Coronary artery (tissue), 2 donors: ENCODE measurements at regions not wholly inside any gene's neighbourhood (a gene's known extent, or its start where the extent isn't known, plus 50 kb on each side); places are given as distances from the start of the nearest gene placed in this dataset.

Experiments used
- DNase-seq: peaks from one replicate; pipeline ENCODE4 v3.0.0-alpha.2; 2017; ENCODE audit warnings: low spot score
- H3K27ac ChIP-seq, 2 donors: fragments of 200-600 bp; sonication (generic); one replicate each; pipeline ENCODE4 v1.5.1; 2016 to 2019
- H3K4me3 ChIP-seq: fragments of 200-600 bp; sonication (generic); 2 replicates; pipeline ENCODE4 v1.5.1; 2016; ENCODE audit warnings: mild to moderate bottlenecking, moderate library complexity
- TF ChIP-seq, protein P1 (sequence below): fragments of 200-600 bp; sonication (generic); IDR thresholded peaks from one replicate; pipeline ENCODE4 v1.5.1; 2019; ENCODE audit warnings: antibody characterized with exemption

DNA sequence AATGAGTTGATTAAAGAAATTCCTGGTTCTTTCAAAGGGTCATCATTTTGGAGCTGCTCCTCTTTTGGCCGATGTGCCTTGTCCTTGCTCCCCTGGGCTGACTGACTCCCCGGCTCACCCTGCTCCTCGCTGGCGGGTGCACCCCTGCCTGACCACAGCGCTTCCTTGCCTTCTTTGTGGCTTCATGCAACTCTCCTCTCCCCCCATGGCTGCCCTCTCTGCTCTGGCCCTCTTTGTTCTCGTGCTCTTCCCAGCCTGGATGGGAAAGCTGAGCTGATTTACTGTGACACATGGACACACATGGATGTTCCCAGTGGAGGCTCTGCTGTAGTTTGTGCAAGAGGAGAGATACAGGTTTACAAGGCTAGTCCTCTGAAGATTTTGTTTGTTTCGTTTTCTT lies 234.6 kb downstream of the HAUS1 start:
- no peak overlapping the region for H3K4me3 ChIP-seq
- DNase-seq: no peak
- TF ChIP-seq, protein P1, sequence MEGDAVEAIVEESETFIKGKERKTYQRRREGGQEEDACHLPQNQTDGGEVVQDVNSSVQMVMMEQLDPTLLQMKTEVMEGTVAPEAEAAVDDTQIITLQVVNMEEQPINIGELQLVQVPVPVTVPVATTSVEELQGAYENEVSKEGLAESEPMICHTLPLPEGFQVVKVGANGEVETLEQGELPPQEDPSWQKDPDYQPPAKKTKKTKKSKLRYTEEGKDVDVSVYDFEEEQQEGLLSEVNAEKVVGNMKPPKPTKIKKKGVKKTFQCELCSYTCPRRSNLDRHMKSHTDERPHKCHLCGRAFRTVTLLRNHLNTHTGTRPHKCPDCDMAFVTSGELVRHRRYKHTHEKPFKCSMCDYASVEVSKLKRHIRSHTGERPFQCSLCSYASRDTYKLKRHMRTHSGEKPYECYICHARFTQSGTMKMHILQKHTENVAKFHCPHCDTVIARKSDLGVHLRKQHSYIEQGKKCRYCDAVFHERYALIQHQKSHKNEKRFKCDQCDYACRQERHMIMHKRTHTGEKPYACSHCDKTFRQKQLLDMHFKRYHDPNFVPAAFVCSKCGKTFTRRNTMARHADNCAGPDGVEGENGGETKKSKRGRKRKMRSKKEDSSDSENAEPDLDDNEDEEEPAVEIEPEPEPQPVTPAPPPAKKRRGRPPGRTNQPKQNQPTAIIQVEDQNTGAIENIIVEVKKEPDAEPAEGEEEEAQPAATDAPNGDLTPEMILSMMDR: no peak
- no peak overlapping the region for H3K27ac ChIP-seq

DNA sequence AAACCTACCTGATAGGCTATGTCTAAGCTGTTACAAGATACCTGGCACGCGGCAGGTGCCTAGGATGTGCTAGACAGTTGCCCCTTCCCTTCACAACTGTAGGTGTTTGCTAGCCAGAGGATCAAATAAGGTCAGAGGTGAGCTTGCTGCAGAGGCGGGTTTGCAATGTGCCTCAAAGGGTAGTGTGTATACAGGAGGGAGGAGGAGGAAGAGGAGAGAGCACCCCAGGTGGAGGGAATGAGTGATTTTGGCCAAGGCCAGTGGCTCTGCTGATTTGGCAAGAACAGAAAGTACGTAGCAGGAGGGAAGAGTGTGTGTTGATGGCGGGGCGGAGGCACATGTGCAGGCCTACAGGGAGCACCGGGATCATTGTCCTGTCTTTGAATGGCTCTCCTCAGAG lies 236.5 kb downstream of the HAUS1 start:
- no peak for DNase-seq
- Histone ChIP-seq H3K27ac (no peak overlapping the region), H3K4me3 (no peak overlapping the region)
- TF ChIP-seq, protein P1: no peak

DNA sequence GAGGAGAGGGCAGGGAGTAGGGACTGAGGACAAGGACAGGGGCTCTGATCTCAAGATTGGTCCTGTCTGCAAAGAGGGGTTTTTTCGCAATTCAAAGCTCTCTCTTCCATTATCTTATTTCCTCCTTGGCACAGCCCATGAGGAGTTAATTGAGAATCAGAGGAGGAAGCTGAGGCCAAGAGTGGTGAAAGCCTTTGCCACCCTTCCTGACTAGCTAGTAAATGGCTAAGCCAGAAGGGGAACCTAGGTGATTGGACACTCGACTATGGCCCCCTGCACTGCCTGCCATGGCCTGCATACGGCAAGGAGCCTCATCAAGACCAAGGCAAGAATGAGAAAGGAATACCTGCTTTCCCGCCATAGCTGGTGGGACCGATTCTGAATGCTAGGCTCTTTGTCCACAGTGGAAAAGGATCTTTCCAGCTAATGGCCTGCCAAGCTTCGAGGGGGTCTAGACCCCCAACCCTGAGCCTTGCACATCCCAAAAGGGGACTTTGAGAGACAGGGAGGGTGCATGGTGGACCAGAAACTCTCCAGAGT lies 237.9 kb downstream of the HAUS1 start:
- no peak overlapping the region for H3K4me3 ChIP-seq
- H3K27ac ChIP-seq: no peak overlapping the region
- TF ChIP-seq, protein P1: no peak
- DNase-seq: no peak

DNA sequence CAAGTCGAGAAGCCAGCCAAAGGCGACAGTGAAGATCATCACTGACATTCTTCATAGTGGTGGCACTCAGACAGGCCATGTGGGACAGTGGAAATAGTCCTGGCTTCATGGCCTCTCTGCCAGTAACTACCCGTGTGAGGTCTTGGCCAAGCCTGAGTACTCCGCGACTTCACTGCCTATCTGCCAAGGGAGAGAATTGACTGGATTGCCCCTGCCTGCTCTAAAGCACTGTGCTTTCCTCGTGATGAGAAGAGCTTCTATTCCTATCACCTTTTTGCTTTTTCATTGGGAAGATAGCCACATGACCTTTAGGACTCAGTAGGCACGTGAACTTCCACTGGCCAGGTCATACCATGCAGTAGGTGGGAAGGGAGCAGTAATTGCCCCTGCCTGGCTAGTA lies 239.3 kb downstream of the HAUS1 start:
- no peak for DNase-seq
- TF ChIP-seq, protein P1: no peak
- H3K27ac ChIP-seq: no peak overlapping the region
- H3K4me3 ChIP-seq: no peak overlapping the region

DNA sequence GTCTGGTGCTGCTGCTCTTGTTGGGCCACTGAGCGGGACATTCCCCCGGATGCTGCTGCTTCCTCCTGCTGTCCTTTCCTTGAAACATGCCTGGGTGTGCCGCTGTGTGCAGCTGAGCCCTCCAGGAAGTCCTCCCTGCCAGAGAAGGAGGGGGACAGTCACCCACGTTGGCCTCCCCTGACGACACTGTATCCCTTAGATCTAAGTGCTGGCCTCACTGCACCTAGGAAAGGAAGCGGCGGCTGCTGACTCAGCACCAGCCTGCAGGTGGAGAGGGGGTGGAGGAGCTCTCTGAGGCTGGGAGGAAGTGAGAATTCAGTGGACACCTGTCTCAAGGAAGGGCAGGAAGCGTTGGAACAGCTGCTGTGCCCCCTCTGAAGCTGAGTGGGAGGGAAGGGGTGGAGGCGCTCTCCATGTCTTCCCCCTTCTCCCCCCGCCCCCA lies 239.8 kb downstream of the HAUS1 start:
- DNase-seq: no peak
- no peak overlapping the region for H3K4me3 ChIP-seq
- TF ChIP-seq, protein P1: no peak
- no peak overlapping the region for H3K27ac ChIP-seq

DNA sequence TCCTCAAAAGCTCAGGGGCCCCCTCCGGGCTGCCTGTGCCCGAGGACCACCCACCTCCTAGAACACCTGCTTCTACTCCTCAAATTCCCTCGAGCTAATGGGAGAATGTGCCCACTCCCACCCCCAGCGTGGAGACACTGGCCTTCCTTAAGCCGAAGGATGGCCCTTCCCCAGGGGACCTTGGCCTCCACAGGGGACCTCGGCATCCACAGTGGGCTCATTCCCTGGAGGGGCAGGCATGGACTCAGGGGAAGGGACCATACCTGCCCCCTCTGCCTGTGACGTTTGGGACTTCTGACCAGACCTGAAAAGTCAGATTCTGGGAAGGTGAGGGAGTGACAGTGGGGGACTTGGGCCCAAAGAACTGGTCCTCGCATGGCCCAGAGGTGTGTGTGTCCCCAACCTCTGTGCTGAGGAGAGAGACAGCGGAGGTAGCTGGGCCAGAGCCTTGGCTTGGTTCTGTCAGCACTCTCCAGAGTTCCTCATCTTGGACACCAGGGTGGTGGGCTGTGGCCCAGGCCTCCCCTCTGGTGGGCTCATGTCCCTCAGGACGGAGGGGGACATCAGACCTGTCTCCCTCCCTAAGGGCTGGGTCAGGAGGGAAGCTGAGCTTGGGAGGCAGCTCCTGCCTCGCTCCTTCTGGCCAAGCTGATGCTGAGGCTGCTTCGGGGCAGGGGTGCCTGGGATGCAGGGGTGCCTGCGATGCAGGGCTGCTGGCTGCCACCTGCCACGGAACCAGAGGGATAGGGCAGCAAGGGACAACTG lies 240.4 kb downstream of the HAUS1 start:
- no peak for DNase-seq
- Histone ChIP-seq H3K4me3 (no peak overlapping the region), H3K27ac (no peak overlapping the region)
- TF ChIP-seq, protein P1: no peak

DNA sequence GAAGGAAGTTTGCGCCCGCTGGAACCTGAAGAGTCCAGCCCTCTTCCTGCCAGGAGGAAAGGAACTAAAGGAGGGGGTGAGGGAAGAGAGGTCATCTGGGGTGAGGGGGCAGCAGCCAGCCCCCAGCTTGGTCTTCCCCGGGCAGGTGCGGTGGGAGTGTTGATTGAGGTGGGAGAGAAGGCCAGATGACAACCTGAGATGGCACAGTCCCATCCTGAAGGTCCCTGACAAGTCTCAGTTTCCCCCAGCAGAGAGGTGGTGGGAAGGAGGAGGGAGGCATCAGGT lies 240.9 kb downstream of the HAUS1 start:
- Histone ChIP-seq H3K27ac (no peak overlapping the region), H3K4me3 (no peak overlapping the region)
- no peak for DNase-seq
- TF ChIP-seq, protein P1: no peak
